Neural cell (in vitro differentiated cells): ENCODE measurements at regions not wholly inside any gene's neighbourhood (a gene's known extent, or its start where the extent isn't known, plus 50 kb on each side); places are given as distances from the start of the nearest gene placed in this dataset.

ENCODE experiments used
- H2AFZ ChIP-seq: fragments of 200-600, 300-800 bp; sonication (generic), shearing (Covaris generic); 2 replicates; pipeline ENCODE4 v1.6.0; 2014; ENCODE audit warnings: low read depth, mild to moderate bottlenecking, antibody characterized with exemption, low read length, moderate library complexity
- H3F3A ChIP-seq: fragments of 200-600 bp; shearing (Covaris generic); 2 replicates; pipeline ENCODE4 v1.6.1; 2016; ENCODE audit warnings: mild to moderate bottlenecking, moderate library complexity, mixed read lengths, antibody characterized with exemption, low read length; ENCODE audit not compliant: insufficient read depth, poor library complexity, severe bottlenecking
- H3K27ac ChIP-seq: fragments of 200-600, 300-800 bp; sonication (generic), shearing (Covaris generic); 2 replicates; pipeline ENCODE4 v1.5.1; 2014; ENCODE audit warnings: mild to moderate bottlenecking, low read length, moderate library complexity
- H3K27me3 ChIP-seq: fragments of 300-800, 200-600 bp; sonication (generic), shearing (Covaris generic); 2 replicates; pipeline ENCODE4 v1.6.0; 2014; ENCODE audit warnings: mild to moderate bottlenecking, low read depth, low read length, moderate library complexity; ENCODE audit not compliant: insufficient read depth
- H3K36me3 ChIP-seq: fragments of 300-800, 200-600 bp; sonication (generic), shearing (Covaris generic); 2 replicates; pipeline ENCODE4 v1.5.1; 2014; ENCODE audit warnings: mild to moderate bottlenecking, antibody characterized with exemption, low read length, moderate library complexity; ENCODE audit not compliant: insufficient read depth
- H3K4me2 ChIP-seq: fragments of 300-800, 200-600 bp; sonication (generic), shearing (Covaris generic); 2 replicates; pipeline ENCODE4 v1.6.0; 2014; ENCODE audit warnings: mild to moderate bottlenecking, low read length
- H3K4me3 ChIP-seq: fragments of 300-800, 200-600 bp; sonication (generic), shearing (Covaris generic); 2 replicates; pipeline ENCODE4 v1.5.1; 2014; ENCODE audit warnings: mild to moderate bottlenecking, low read length, moderate library complexity
- H3K79me2 ChIP-seq: fragments of 200-600 bp; shearing (Covaris generic); replicated peaks from 2 replicates; pipeline ENCODE4 v1.6.0; 2014; ENCODE audit warnings: mild to moderate bottlenecking, low read length, moderate library complexity; ENCODE audit not compliant: insufficient read depth
- H3K9ac ChIP-seq: fragments of 300-800, 200-600 bp; sonication (generic), shearing (Covaris generic); 2 replicates; pipeline ENCODE4 v1.6.1; 2016; ENCODE audit warnings: mild to moderate bottlenecking, low read length, mixed read lengths
- H3K9me2 ChIP-seq: fragments of 200-600 bp; shearing (Covaris generic); 2 replicates; pipeline ENCODE4 v1.6.1; 2016; ENCODE audit warnings: mild to moderate bottlenecking, low read length, mixed read lengths; ENCODE audit not compliant: insufficient read depth
- H3K9me3 ChIP-seq: fragments of 200-600, 300-800 bp; sonication (generic), shearing (Covaris generic); 2 replicates; pipeline ENCODE4 v1.6.1; 2016; ENCODE audit warnings: mild to moderate bottlenecking, mixed run types, low read length, moderate library complexity, mixed read lengths
- H4K20me1 ChIP-seq: fragments of 200-600 bp; shearing (Covaris generic); 2 replicates; pipeline ENCODE4 v1.6.1; 2016; ENCODE audit warnings: mild to moderate bottlenecking, mixed run types; ENCODE audit not compliant: insufficient read depth
- CTCF ChIP-seq: fragments of 450-650 bp; IDR thresholded peaks from 2 replicates; pipeline ENCODE4 v1.5.1; 2014; ENCODE audit warnings: antibody characterized with exemption, mild to moderate bottlenecking, moderate library complexity; ENCODE audit not compliant: poor library complexity, severe bottlenecking
- EP300 ChIP-seq: fragments of 450-650 bp; conservative IDR thresholded peaks from 2 replicates; pipeline ENCODE4 v1.6.1; 2014; ENCODE audit warnings: antibody characterized with exemption, mild to moderate bottlenecking, moderate library complexity; ENCODE audit not compliant: poor library complexity, severe bottlenecking
- EZH2 ChIP-seq: fragments of 200-600, 300-800 bp; shearing (Covaris generic), sonication (generic); IDR thresholded peaks from 2 replicates; pipeline ENCODE4 v1.6.1; 2014; ENCODE audit warnings: antibody characterized with exemption, low read length, borderline replicate concordance, mild to moderate bottlenecking; ENCODE audit not compliant: insufficient read depth, poor library complexity, severe bottlenecking
- MXI1 ChIP-seq: fragments of 450-650 bp; conservative IDR thresholded peaks from 2 replicates; pipeline ENCODE4 v1.6.1; 2014; ENCODE audit warnings: antibody characterized with exemption, mild to moderate bottlenecking; ENCODE audit not compliant: poor library complexity, severe bottlenecking
- POLR2AphosphoS5 ChIP-seq: IDR thresholded peaks from 2 replicates; pipeline ENCODE4 v1.6.1; 2012
- RAD21 ChIP-seq: fragments of 450-650 bp; conservative IDR thresholded peaks from 2 replicates; pipeline ENCODE4 v1.6.1; 2014; ENCODE audit warnings: antibody characterized with exemption, mild to moderate bottlenecking, moderate library complexity
- REST ChIP-seq: IDR thresholded peaks from 2 replicates; pipeline ENCODE4 v1.6.1; 2012; ENCODE audit warnings: borderline replicate concordance
- SMC3 ChIP-seq: fragments of 450-650 bp; conservative IDR thresholded peaks from 2 replicates; pipeline ENCODE4 v1.6.1; 2014; ENCODE audit warnings: antibody characterized with exemption, mild to moderate bottlenecking, moderate library complexity; ENCODE audit not compliant: poor library complexity
- TAF1 ChIP-seq: IDR thresholded peaks from 2 replicates; pipeline ENCODE4 v1.6.1; 2012; ENCODE audit warnings: low read depth

- Histone ChIP-seq H3K9me2 (no peaks in the 10 kb centered on the region), H3K27me3 (no peaks in the 10 kb centered on the region)
Observed at GRCh38 chr12:85600841-85601240, 235.4 kb downstream of the RASSF9 start.

GRCh38 chr12:85603556-85603955, 232.7 kb downstream of the RASSF9 start:
- H3K79me2 ChIP-seq = no peaks in the 10 kb centered on the region
- no peaks in the 10 kb centered on the region for H4K20me1 ChIP-seq
- no peak overlapping the region for H3K27ac ChIP-seq
- H3K36me3 ChIP-seq = no peaks in the 10 kb centered on the region
- H3K4me3 ChIP-seq = no peak overlapping the region
- H3K4me2 ChIP-seq = no peak overlapping the region
- H2AFZ ChIP-seq = no peak overlapping the region
- H3K27me3 ChIP-seq = no peaks in the 10 kb centered on the region
- H3F3A ChIP-seq = no peaks in the 10 kb centered on the region
- H3K9ac ChIP-seq = no peak overlapping the region
- H3K9me2 ChIP-seq = no peaks in the 10 kb centered on the region
- no peaks in the 10 kb centered on the region for H3K9me3 ChIP-seq
- TF ChIP-seq POLR2AphosphoS5 (no peak), EZH2 (no peak), MXI1 (no peak), RAD21 (no peak), EP300 (no peak), SMC3 (no peak), TAF1 (no peak), CTCF (no peak)

More at GRCh38 chr12:85600841-85601240, 235.4 kb downstream of the RASSF9 start:
- TF ChIP-seq TAF1 (no peak), EP300 (no peak), RAD21 (no peak), CTCF (no peak), MXI1 (no peak), EZH2 (no peak), SMC3 (no peak), POLR2AphosphoS5 (no peak), REST (no peak)
- no peaks in the 10 kb centered on the region for H3K36me3 ChIP-seq
- H3K4me2 ChIP-seq = no peak overlapping the region
- H4K20me1 ChIP-seq = no peaks in the 10 kb centered on the region
- H3K27ac ChIP-seq = no peak overlapping the region
- no peak overlapping the region for H3K9ac ChIP-seq
- H3K9me3 ChIP-seq = no peaks in the 10 kb centered on the region
- no peak overlapping the region for H2AFZ ChIP-seq
- H3F3A ChIP-seq = no peaks in the 10 kb centered on the region
- H3K4me3 ChIP-seq = no peak overlapping the region
- H3K79me2 ChIP-seq = no peaks in the 10 kb centered on the region
